K562 (cell line): ENCODE measurements at regions not wholly inside any gene's neighbourhood (a gene's known extent, or its start where the extent isn't known, plus 50 kb on each side); places are given as distances from the start of the nearest gene placed in this dataset.
A peak's percentile ranks its signal among the peaks of the same experiment; 100 is the strongest.

ENCODE experiments used
- BRD9 ChIP-seq: fragments of 450-650 bp; IDR thresholded peaks from 2 replicates; pipeline ENCODE4 v1.6.1; 2018; ENCODE audit warnings: low read depth; ENCODE audit not compliant: partially characterized antibody
- CHD2 ChIP-seq: IDR thresholded peaks from 2 replicates; pipeline ENCODE4 v1.6.1; 2011; ENCODE audit warnings: low read depth, low read length
- NELFE ChIP-seq: IDR thresholded peaks from 2 replicates; pipeline ENCODE4 v1.6.1; 2011; ENCODE audit warnings: mild to moderate bottlenecking; ENCODE audit not compliant: insufficient read depth, insufficient read length
- NR2C2 ChIP-seq, 2 experiments: fragments of 200-800 bp in 1 of 2; sonication (Bioruptor generic) in 1 of 2; sonication (generic) in 1 of 2; formaldehyde crosslinking in 1 of 2; IDR thresholded peaks; 2 replicates each; pipeline versions ENCODE4 v1.6.1 to v1.8.0; 2016 to 2022; ENCODE audit warnings: mild to moderate bottlenecking in 1 of 2, missing compliant biosample characterization in 1 of 2, missing genetic modification characterization in 1 of 2, missing genetic modification reagents in 1 of 2
- RB1 ChIP-seq: fragments of 450-650 bp; IDR thresholded peaks from 2 replicates; pipeline ENCODE4 v1.6.1; 2017; ENCODE audit warnings: low read depth, mild to moderate bottlenecking
- TFAM ChIP-seq: fragments of 250-450 bp; sonication (Bioruptor Pico); conservative IDR thresholded peaks from 2 replicates; pipeline ENCODE4 v1.5.0; 2021; ENCODE audit warnings: mild to moderate bottlenecking, moderate library complexity
- ZNF282 ChIP-seq: sonication (generic); formaldehyde crosslinking; IDR thresholded peaks from 2 replicates; pipeline ENCODE4 v1.8.1; 2023; ENCODE audit warnings: missing genetic modification reagents
- ZNF785 ChIP-seq: fragments of 250-450 bp; sonication (Bioruptor Pico); IDR thresholded peaks from 2 replicates; pipeline ENCODE4 v1.4.0; 2020; ENCODE audit warnings: mild to moderate bottlenecking
- ZZZ3 ChIP-seq: fragments of 450-650 bp; IDR thresholded peaks from 2 replicates; pipeline ENCODE4 v1.6.1; 2016; ENCODE audit warnings: antibody characterized with exemption, mild to moderate bottlenecking, moderate library complexity
- TF ChIP-seq, protein P1 (sequence below): fragments of 250-450 bp; sonication (Bioruptor Pico); IDR thresholded peaks from 2 replicates; pipeline ENCODE4 v1.4.0; 2020; ENCODE audit warnings: mild to moderate bottlenecking, moderate library complexity, borderline replicate concordance
- TF ChIP-seq, protein P2 (sequence below), 2 experiments: fragments of 450-650 bp; IDR thresholded peaks; 2 replicates each; pipeline ENCODE4 v1.6.1; 2016
- TF ChIP-seq, protein P3 (sequence below), 2 experiments: fragments of 150-350 bp in 1 of 2; IDR thresholded peaks; 2 replicates each; pipeline ENCODE4 v1.6.1; 2012 to 2016; ENCODE audit warnings: low read depth in 2 of 2, low read length in 2 of 2, mild to moderate bottlenecking in 1 of 2, moderate library complexity in 1 of 2
- TF ChIP-seq, protein P4 (sequence below): fragments of 450-650 bp; IDR thresholded peaks from 2 replicates; pipeline ENCODE4 v1.7.1; 2018; ENCODE audit warnings: mild to moderate bottlenecking, low read depth; ENCODE audit not compliant: partially characterized antibody
- TF ChIP-seq, protein P5 (sequence below): IDR thresholded peaks from 3 replicates; pipeline ENCODE4 v1.6.1; 2011; ENCODE audit warnings: borderline replicate concordance, mild to moderate bottlenecking, moderate library complexity; ENCODE audit not compliant: insufficient read length; ENCODE audit errors: extremely low read depth

DNA sequence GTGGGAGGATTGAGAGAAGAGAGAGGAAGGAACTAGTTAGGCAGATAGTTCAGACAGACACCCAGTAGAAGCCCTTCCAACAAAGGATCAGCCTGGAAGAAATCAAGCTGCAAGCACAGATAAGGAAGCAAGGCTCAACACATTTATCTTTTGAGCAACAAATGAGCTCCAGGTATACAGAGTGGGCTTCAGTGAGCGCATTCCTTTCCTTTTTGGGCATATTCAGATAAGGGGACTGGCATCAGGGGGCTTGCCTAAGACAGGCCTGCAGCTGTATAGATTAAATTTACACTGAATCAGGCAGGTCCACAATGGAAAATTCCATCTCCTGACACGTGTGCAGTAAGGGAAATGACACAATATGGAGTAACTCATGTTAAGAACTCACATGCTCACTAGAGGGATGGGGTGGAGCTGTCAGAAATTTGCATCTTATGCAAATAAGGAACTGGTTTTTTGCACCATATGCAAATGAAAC, 147.2 kb downstream of the AKR1D1 start (continued):
- TF ChIP-seq, protein P1, sequence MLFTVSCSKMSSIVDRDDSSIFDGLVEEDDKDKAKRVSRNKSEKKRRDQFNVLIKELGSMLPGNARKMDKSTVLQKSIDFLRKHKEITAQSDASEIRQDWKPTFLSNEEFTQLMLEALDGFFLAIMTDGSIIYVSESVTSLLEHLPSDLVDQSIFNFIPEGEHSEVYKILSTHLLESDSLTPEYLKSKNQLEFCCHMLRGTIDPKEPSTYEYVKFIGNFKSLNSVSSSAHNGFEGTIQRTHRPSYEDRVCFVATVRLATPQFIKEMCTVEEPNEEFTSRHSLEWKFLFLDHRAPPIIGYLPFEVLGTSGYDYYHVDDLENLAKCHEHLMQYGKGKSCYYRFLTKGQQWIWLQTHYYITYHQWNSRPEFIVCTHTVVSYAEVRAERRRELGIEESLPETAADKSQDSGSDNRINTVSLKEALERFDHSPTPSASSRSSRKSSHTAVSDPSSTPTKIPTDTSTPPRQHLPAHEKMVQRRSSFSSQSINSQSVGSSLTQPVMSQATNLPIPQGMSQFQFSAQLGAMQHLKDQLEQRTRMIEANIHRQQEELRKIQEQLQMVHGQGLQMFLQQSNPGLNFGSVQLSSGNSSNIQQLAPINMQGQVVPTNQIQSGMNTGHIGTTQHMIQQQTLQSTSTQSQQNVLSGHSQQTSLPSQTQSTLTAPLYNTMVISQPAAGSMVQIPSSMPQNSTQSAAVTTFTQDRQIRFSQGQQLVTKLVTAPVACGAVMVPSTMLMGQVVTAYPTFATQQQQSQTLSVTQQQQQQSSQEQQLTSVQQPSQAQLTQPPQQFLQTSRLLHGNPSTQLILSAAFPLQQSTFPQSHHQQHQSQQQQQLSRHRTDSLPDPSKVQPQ = 0 out of 2 replicates have a peak, but pooled peaks have one; percentile 27
- TF ChIP-seq, protein P2, sequence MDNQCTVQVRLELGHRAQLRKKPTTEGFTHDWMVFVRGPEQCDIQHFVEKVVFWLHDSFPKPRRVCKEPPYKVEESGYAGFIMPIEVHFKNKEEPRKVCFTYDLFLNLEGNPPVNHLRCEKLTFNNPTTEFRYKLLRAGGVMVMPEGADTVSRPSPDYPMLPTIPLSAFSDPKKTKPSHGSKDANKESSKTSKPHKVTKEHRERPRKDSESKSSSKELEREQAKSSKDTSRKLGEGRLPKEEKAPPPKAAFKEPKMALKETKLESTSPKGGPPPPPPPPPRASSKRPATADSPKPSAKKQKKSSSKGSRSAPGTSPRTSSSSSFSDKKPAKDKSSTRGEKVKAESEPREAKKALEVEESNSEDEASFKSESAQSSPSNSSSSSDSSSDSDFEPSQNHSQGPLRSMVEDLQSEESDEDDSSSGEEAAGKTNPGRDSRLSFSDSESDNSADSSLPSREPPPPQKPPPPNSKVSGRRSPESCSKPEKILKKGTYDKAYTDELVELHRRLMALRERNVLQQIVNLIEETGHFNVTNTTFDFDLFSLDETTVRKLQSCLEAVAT (IDR thresholded peaks at IDR 0.05) = no peak
- no peak for TF ChIP-seq BRD9
- TF ChIP-seq NELFE = no peak
- no peak for TF ChIP-seq NR2C2 (CRISPR knock-in tag; IDR thresholded peaks at IDR 0.05)
- TF ChIP-seq NR2C2 (tag; IDR thresholded peaks at IDR 0.05) = no peak; the same call in 1 of the 2 replicates
- TF ChIP-seq ZNF785 (CRISPR knock-in tag) = no peak
- no peak for TF ChIP-seq ZNF282
- no peak for TF ChIP-seq RB1
- TF ChIP-seq TFAM = no peak
- TF ChIP-seq, protein P3, sequence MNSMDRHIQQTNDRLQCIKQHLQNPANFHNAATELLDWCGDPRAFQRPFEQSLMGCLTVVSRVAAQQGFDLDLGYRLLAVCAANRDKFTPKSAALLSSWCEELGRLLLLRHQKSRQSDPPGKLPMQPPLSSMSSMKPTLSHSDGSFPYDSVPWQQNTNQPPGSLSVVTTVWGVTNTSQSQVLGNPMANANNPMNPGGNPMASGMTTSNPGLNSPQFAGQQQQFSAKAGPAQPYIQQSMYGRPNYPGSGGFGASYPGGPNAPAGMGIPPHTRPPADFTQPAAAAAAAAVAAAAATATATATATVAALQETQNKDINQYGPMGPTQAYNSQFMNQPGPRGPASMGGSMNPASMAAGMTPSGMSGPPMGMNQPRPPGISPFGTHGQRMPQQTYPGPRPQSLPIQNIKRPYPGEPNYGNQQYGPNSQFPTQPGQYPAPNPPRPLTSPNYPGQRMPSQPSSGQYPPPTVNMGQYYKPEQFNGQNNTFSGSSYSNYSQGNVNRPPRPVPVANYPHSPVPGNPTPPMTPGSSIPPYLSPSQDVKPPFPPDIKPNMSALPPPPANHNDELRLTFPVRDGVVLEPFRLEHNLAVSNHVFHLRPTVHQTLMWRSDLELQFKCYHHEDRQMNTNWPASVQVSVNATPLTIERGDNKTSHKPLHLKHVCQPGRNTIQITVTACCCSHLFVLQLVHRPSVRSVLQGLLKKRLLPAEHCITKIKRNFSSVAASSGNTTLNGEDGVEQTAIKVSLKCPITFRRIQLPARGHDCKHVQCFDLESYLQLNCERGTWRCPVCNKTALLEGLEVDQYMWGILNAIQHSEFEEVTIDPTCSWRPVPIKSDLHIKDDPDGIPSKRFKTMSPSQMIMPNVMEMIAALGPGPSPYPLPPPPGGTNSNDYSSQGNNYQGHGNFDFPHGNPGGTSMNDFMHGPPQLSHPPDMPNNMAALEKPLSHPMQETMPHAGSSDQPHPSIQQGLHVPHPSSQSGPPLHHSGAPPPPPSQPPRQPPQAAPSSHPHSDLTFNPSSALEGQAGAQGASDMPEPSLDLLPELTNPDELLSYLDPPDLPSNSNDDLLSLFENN (IDR thresholded peaks at IDR 0.05; ENCODE audit: low read depth in 2 of 2, low read length in 2 of 2) = no peak
- no peak for TF ChIP-seq ZZZ3
- TF ChIP-seq, protein P4, sequence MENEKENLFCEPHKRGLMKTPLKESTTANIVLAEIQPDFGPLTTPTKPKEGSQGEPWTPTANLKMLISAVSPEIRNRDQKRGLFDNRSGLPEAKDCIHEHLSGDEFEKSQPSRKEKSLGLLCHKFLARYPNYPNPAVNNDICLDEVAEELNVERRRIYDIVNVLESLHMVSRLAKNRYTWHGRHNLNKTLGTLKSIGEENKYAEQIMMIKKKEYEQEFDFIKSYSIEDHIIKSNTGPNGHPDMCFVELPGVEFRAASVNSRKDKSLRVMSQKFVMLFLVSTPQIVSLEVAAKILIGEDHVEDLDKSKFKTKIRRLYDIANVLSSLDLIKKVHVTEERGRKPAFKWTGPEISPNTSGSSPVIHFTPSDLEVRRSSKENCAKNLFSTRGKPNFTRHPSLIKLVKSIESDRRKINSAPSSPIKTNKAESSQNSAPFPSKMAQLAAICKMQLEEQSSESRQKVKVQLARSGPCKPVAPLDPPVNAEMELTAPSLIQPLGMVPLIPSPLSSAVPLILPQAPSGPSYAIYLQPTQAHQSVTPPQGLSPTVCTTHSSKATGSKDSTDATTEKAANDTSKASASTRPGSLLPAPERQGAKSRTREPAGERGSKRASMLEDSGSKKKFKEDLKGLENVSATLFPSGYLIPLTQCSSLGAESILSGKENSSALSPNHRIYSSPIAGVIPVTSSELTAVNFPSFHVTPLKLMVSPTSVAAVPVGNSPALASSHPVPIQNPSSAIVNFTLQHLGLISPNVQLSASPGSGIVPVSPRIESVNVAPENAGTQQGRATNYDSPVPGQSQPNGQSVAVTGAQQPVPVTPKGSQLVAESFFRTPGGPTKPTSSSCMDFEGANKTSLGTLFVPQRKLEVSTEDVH = no peak
- TF ChIP-seq CHD2 = no peak
- TF ChIP-seq, protein P5, sequence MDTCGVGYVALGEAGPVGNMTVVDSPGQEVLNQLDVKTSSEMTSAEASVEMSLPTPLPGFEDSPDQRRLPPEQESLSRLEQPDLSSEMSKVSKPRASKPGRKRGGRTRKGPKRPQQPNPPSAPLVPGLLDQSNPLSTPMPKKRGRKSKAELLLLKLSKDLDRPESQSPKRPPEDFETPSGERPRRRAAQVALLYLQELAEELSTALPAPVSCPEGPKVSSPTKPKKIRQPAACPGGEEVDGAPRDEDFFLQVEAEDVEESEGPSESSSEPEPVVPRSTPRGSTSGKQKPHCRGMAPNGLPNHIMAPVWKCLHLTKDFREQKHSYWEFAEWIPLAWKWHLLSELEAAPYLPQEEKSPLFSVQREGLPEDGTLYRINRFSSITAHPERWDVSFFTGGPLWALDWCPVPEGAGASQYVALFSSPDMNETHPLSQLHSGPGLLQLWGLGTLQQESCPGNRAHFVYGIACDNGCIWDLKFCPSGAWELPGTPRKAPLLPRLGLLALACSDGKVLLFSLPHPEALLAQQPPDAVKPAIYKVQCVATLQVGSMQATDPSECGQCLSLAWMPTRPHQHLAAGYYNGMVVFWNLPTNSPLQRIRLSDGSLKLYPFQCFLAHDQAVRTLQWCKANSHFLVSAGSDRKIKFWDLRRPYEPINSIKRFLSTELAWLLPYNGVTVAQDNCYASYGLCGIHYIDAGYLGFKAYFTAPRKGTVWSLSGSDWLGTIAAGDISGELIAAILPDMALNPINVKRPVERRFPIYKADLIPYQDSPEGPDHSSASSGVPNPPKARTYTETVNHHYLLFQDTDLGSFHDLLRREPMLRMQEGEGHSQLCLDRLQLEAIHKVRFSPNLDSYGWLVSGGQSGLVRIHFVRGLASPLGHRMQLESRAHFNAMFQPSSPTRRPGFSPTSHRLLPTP = no peak
